Activated CD4-positive, alpha-beta T cell treated with anti-CD3 and anti-CD28 coated beads, Interleukin-10, Interleukin-2, amounts not matched to agents 100 ng/mL and 50 ng/mL, durations not matched to agents 16 hours and 8 hours (primary cell): ENCODE measurements at regions not wholly inside any gene's neighbourhood (a gene's known extent, or its start where the extent isn't known, plus 50 kb on each side); places are given as distances from the start of the nearest gene placed in this dataset.
"Not testable (repeated sequence)": the region's sequence is repeated elsewhere in the genome, so short reads cannot be mapped to it uniquely, and the experiment has no call there.

Experiments used
- DNase-seq: peaks from one replicate; pipeline ENCODE4 v3.0.0-alpha.2; 2020

DNA sequence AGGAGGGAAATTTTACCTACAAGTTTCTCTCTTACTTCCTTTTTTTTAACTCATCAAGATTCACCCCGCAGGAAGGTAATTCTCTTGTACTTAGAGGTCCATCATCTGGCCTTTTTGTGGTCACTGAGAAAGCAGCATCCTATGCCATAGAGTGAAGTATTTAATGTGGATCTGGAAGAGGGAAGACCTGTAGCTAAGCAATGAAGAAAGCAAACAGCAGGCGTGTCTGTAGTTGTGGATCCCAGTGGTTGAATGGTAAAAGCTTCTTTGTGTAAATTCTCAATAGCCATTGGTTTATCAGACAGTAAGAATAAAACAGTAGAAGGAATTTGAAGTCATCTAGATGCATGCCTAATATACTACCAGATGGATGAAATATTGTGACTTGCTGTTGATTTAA, 196.4 kb downstream of the ANKRD7 start:
- DNase-seq: no peak

DNA sequence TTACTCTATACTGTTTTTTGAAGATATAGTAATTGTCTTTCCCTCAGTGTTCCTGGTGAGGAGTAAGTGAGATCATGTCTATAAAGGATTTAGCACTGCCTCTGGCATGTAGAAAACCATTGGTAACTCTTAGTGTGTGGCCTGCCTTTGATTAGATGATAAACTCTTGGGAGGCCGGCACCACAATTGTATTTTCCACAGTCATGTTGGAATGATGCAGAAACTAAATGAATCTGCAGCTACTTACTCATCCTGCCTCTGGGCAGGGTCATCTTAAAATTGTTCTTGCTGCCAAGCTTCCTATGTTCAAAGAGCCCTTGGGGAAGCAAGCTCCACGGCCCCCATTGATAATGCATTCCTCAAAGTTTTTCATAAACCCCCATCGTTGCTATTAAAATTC, 204.6 kb downstream of the ANKRD7 start:
- no peak for DNase-seq

DNA sequence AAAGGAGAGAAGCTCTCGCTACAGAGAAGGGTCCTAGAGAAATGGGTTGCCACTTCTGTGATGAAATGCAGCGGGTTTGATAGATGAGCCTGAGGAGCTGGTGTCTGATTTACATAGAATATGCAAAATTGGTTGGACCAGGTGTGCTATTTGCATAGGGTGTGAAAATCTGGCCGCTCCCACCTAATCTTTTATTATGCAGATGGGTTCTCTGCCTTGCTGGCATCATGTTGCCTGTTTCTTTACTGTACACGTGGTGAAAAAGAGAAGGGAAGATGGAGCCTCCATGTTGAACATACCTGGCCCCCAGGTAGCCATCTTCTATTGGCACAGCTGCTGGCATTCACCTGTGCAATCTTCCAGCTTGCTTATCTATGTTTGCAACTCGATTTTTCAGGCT, 212.2 kb downstream of the ANKRD7 start:
- DNase-seq: no peak

GRCh38 chr7:118449030-118449429, 224.5 kb downstream of the ANKRD7 start:
- DNase-seq: not testable (repeated sequence)

DNA sequence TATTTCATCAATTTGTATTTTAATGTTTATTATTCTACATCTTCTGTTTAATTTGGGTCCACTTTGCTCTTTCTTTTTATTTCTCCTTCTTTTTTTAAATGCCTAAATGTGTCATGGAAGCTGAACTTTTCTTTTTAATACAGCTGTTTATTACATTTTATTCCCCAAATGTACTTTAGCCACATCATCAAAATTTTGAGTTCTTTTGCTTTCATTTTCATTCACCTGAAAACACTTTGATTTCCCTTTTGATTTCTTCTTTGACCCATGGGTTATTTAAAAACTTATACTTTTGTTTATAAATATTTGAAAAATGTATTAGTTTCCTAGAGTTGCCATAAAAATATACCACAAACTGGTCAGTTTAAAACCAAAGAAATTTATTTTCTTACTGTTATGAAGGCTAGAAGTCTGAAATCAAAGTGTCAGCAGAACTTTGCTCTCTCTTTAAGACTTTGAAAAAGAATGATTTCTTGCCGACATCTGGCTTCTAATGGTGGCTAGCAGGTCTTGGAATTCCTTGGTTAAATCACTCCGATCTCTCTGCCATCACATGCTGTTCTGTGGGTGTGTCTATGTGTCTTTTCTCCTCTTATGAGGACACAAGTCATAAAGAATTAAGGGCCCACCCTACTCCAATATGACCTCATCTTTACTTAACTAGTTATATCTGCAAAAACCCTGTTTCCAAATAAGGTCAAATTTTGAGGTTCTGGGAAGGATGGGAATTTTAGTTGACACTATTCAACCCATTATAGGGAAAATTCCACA, 225.5 kb downstream of the ANKRD7 start:
- DNase-seq: no peak

- no peak for DNase-seq
Observed at GRCh38 chr7:118452128-118452527, 227.6 kb downstream of the ANKRD7 start.

DNA sequence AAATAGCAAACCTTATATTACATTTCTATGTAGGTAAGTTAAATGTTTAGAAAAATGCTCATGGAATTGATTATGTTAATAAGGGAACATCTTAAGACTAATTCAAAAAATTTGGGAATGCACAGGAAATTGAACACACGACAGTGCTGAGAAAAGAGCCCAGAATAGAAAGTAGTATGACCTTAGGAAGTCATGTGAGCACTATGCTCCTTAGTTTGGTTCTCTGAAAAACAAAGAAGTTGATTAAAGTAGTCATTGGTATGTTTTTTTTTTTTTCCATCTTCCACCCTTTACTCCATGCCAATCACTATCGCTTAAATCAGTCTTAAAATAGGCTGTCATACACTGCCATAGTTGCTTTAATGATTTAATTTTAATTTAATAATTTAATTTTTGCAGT, 242.9 kb downstream of the ANKRD7 start:
- DNase-seq: no peak

GRCh38 chr7:118472581-118472980, 248.1 kb downstream of the ANKRD7 start:
- no peak for DNase-seq

DNA sequence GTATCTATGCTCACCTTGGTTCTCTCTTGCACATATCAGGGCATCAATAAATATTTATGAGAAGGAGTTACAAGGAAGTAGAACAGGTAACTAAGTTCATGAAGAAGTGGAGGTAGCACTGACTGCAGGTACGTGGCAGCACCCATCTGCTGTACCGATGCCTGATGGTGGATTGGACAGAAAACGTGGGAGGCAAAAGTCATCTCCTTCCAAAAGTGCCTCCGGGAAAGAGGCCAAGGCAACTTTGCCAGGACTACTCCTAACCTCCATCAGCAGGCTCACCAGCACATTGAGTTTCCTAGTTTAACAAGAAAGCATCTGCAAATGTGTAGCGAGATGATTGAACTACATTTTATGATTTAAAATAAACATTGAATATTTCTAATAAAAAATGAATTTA, 248.8 kb downstream of the ANKRD7 start:
- no peak for DNase-seq

- DNase-seq: no peak
Observed at GRCh38 chr7:118476036-118476435, 251.5 kb downstream of the ANKRD7 start.

DNA sequence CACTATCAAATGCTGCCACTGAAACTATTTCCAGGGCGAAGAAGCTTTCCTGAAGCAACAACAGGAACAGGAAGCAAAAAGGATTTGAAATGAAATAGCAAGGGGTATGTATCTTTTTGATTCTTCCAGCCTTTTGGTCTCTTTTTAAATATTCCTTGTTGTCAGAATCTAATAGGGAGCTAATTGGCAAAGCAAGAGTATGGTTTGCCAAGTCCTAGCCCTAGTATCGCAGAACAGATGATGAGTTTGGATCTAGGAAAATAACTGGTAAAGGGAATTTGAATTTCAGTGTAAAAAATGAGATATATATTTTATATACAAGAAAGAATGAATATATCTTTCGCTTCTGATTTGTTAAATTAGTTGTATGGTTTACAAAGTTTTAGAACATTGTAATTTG, 252.5 kb downstream of the ANKRD7 start:
- DNase-seq: no peak

GRCh38 chr7:118478236-118478635, 253.7 kb downstream of the ANKRD7 start:
- no peak for DNase-seq

DNA sequence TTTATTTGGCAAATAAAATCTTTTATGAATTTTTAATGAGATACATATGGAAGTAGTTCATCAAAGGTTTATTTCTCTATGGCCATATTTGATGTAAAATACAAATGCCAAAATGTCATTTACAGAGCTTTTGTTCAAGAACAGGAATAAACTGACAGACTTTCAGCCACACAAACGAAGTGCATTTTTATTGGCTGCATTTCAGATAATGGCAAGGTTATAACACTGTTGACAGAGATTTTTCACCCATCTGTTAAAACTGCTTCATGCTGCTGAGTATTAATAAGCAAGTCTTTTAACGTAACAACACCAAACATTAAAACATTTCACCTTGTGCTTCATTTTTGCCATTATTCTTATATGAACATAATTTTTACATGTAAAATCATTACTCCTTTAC, 254.4 kb downstream of the ANKRD7 start:
- no peak for DNase-seq

- no peak for DNase-seq
Observed at GRCh38 chr7:118492466-118492865, 268.0 kb downstream of the ANKRD7 start.

GRCh38 chr7:118496138-118496644, 271.7 kb downstream of the ANKRD7 start:
- no peak for DNase-seq

GRCh38 chr7:118502235-118502634, 277.7 kb downstream of the ANKRD7 start:
- DNase-seq: no peak

GRCh38 chr7:118511146-118511545, 286.6 kb downstream of the ANKRD7 start:
- DNase-seq: no peak

GRCh38 chr7:118517275-118517674, 292.8 kb downstream of the ANKRD7 start:
- no peak for DNase-seq

- no peak for DNase-seq
Observed at GRCh38 chr7:118525020-118525419, 300.5 kb downstream of the ANKRD7 start.

GRCh38 chr7:118531566-118531965, 307.1 kb downstream of the ANKRD7 start:
- no peak for DNase-seq

DNA sequence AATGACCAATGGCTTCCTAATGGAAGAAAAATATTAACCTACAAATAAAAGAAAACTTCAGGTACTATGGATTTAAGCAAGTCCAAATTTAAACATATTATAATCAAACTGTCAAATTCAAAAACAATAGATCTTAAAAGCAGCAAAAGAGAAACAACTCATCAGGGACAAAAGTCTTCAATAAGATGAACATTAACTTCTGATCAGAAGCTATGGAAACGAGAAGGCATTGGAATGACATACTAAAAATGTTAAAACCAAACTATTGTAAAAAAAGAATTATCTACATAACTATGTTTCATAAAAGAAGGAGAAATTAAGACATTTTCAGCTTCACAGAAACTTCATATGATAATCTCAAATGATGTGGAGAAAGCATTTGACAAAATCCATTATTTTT, 334.7 kb downstream of the ANKRD7 start:
- no peak for DNase-seq

DNA sequence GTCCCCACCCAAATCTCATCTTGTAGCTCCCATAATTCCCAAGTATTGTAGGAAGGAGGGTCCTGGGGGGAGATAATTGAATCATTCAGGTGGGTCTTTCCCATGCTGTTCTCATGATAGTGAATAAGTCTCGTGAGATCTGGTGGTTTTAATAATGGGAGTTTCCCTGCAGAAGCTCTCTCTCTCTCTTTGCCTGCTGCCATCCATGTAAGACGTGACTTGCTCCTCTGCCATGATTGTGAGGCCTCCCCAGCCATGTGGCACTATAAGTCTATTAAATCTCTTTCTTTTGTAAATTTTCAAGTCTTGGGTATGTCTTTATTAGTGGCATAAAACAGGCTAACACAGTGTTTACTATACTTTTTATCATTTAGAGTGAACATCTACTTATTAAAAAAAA, 338.8 kb downstream of the ANKRD7 start:
- DNase-seq: no peak

GRCh38 chr7:118572604-118573003, 348.1 kb downstream of the ANKRD7 start:
- DNase-seq: no peak

GRCh38 chr7:118573085-118573484, 348.6 kb downstream of the ANKRD7 start:
- no peak for DNase-seq

DNA sequence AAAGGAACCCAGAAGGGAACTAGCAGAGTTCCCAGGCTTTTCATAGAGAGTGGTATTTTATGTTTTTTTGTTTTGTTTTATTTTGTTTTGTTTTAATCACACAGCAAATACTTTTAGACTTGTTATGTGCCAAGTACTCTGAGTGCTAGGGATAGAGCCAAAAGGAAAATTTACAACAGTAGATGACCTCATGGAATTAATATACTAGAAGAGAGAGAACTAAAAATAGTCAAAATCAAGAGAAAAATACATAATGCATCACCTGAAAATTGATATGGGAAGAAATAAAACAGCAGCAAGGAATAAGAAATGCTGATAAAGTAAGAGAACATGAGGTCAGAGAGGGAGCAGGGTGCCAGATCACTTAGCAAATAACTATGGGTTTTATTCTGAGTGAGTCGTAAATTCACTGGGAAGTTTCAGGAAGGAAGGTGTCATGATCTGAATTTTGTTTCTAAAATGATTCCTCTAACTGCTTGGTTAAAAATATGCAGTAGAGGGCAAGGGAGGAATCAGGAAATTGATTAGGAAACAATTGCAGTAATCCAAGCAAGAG, 351.0 kb downstream of the ANKRD7 start:
- no peak for DNase-seq
